ENCODE measurements at regions not wholly inside any gene's neighbourhood (a gene's known extent, or its start where the extent isn't known, plus 50 kb on each side); places are given as distances from the start of the nearest gene placed in this dataset.

DNA sequence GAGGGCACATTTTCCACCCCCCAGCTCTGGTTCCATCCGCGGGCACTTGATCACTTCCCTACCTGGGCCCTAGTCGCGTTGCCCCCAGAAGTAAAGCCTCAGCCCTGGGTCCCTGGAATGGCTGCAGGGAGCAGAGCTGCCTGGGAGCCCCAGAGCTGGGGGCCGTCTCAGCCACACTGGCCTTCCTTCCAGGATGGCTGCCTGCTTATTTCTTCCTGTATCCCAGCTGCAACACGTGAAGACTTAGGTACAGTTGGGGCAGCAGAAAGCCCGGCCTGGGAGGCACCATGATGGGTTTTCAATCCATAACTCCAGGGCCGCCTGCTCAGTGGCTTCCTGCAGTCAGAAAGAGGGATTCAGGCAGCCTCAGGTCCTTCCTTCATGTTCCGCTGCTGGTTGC is 232.3 kb downstream of the IRX2 start:
- DNase-seq = no peak
- in situ Hi-C loops (cut with HindIII; ENCODE audit: low pct_ligation_motif_present, low pct_unique_long_range_greater_than_20kb, low sequenced_read_pairs) = no loop called here

DNA sequence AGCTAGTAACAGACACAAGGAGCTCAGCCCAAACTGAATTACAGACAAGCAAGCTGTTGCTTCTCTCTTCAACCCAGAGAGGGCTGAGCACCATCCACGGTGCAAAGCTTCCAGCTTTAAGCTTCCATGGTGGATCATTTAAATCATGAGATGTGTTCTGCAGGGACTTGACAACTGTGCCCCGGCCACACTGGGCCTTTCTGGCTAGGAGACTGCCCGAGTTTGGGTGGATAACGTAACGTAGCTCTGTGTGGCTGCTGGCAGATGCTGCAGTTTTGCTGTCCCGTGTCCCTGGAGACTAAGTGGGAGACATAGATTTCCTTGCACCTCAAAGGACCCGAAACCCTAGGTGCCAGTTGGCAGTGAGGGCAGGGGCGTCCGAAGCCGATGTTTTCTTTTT is 234.0 kb downstream of the IRX2 start:
- in situ Hi-C loops (cut with HindIII; ENCODE audit: low pct_ligation_motif_present, low pct_unique_long_range_greater_than_20kb, low sequenced_read_pairs) = no loop called here
- no peak for DNase-seq

DNA sequence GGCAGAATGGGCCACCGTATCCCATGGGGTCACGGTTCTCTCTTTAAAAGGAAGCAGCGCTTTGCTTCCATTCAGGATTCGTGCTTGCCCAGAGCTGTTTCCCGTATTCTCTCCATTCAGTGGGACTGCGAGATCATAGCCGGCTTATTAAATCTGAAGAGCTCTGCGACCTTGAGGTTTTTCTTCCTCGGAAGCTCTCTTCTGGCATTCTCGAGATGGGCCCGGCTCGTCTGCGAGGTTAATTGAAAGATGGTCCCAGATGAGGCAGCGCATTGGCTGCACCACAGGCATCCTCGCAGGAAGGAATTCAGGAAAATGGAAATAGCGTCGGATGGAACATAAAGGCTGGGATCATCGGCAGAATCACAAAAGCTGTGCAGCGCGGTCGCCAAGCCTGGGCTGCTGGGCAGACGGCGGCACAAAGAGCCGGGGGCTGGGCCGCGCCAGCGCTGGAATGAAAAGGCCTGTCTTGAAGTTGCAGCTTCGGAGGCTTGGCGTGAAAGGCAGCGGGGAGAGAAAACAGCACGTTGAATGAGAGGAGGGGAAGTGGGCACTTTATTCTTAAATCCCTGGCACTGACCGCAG is 236.2 kb downstream of the IRX2 start:
- in situ Hi-C loops (cut with HindIII; ENCODE audit: low pct_ligation_motif_present, low pct_unique_long_range_greater_than_20kb, low sequenced_read_pairs) = no loop called here

DNA sequence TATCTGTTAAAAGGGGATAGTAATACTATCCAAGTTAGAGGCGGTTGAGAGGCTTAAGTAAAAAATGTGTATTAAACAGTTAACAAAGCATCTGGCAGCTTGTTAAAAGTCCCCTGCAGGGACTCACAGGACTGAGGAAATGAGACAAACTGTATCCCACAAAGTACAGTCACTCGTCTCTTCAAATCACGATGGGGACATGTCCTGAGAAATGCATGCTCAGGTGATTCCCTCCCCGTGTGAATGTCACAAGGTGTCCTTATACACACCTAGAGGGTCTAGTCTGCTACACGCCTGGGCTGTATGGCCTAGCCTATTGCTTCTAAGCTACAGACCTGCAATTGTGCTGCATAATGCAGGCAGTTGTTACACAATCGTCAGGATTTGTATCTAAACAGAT is 237.0 kb downstream of the IRX2 start:
- no peak for DNase-seq
- in situ Hi-C loops (cut with HindIII; ENCODE audit: low pct_ligation_motif_present, low pct_unique_long_range_greater_than_20kb, low sequenced_read_pairs) = no loop called here

More for the DNA sequence above, 236.2 kb downstream of the IRX2 start:
- no peak for DNase-seq

DNA sequence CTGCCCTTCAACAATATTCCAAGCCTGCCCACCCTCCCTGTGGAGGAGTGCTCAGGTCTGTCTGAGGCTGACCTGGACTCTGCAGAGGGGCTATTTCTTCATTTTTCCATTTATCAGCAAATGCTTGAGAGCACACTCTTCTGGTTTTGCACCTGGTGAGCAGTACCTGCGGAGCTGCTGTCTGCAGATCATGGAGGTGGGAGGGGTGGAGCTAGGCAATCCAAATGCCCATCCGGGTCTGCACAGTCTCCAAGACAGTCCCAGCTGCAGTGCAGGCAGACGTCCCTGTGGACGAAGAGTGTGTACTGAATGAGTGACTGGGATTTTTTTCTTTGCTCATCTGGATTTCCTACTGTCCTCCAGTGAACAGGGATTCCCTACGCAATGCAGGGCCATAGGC is 239.8 kb downstream of the IRX2 start:
- in situ Hi-C loops (cut with HindIII; ENCODE audit: low pct_ligation_motif_present, low pct_unique_long_range_greater_than_20kb, low sequenced_read_pairs) = no loop called here
- DNase-seq = no peak

DNA sequence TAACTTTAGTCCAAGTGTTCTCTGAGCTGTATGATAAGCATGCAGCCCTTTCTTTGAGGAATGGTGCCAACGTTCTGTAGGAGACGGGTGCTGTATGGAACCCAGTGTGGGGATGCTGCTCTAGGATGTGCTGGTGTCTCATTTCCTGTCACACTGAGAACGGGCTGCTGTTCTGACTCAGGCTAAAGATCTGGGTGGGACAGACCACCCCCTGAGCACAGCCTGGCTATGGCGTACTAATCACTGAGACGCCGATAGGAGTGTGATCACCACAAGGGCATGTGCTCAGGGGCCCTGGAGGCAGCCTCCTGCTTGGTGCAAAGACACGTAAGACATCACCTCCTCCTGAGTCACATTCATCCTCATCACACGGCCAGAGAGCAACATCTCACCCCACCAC is 240.4 kb downstream of the IRX2 start:
- DNase-seq = no peak
- in situ Hi-C loops (cut with HindIII; ENCODE audit: low pct_ligation_motif_present, low pct_unique_long_range_greater_than_20kb, low sequenced_read_pairs) = no loop called here

DNA sequence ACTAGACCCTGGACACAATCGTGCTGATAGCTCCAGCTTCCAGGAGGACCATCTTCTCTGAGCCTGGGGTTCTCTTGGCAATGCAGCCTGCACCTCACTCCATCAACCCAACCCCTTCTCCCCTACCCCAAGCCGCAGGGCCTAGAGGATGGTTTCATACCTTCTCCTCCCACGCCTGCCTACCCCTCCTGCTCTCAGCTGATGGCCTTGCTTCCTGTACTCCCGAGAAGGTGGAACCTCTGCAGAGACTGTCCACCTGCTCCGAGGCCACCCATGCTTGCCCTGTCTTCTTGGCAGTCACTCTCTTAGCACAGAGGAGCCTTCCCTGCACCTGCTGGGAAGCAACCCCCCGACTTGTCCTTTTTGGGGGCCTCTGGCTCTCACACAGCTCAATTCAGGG is 241.9 kb downstream of the IRX2 start:
- no peak for DNase-seq
- in situ Hi-C loops (cut with HindIII; ENCODE audit: low pct_ligation_motif_present, low pct_unique_long_range_greater_than_20kb, low sequenced_read_pairs) = no loop called here

DNA sequence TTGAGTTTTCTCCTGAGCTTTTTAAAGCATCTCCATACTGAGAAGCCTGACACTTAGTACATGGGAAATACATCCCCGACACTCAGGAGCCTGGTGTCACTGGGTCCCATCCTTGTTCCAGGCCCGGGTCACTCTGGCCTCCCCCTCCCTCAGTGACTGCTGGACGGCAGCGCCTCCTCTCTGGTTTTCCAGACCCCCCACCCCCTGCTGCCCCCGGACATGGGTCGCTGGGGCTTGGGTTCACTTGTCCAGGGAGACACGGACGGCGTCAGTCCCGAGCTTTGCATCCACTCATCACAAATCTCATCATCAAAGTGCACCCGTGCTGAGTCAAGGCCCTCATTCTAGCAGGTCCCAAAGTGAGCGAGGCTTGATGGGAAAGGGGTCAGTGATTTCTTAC is 243.0 kb downstream of the IRX2 start:
- in situ Hi-C loops (cut with HindIII; ENCODE audit: low pct_ligation_motif_present, low pct_unique_long_range_greater_than_20kb, low sequenced_read_pairs) = no loop called here
- no peak for DNase-seq

DNA sequence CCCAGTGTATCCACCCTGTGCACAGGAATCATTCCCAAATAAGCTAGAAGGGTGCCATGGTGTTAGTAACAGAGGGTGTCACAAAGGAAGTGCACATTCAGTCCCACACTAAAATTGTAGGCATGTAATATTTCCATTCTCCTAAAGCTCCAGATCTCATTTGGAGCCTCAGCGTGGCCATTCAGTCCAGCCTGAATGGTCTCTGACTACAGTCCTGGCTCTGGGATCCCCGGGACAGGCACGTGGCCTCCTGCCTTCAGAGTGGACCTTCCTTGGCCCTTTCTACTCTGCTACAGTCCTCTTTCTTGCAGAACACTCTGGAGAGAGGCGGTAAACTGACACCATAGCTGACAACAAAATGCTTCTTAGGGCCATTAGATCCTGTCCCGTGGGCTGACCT is 243.9 kb downstream of the IRX2 start:
- in situ Hi-C loops (cut with HindIII; ENCODE audit: low pct_ligation_motif_present, low pct_unique_long_range_greater_than_20kb, low sequenced_read_pairs) = no loop called here
- DNase-seq = no peak

DNA sequence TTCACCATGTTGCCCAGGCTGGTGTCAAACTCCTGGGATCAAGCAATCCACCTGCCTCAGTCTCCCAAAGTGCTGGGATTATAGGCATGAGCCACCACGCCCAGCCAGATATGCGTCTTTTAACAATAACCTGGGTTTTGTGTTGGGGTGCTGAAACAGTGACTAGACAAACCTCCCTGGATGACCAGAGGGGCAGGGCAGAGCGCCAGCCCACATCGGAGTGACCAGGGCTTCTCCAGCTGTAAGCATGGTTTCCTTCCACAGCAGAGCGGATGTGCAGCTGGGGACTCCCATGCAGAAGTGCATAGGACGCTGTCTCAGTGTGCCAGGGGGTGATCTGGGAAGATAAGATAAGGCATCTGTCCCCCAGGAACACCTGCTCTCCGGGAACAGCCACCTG is 244.9 kb downstream of the IRX2 start:
- in situ Hi-C loops (cut with HindIII; ENCODE audit: low pct_ligation_motif_present, low pct_unique_long_range_greater_than_20kb, low sequenced_read_pairs) = no loop called here
- no peak for DNase-seq

DNA sequence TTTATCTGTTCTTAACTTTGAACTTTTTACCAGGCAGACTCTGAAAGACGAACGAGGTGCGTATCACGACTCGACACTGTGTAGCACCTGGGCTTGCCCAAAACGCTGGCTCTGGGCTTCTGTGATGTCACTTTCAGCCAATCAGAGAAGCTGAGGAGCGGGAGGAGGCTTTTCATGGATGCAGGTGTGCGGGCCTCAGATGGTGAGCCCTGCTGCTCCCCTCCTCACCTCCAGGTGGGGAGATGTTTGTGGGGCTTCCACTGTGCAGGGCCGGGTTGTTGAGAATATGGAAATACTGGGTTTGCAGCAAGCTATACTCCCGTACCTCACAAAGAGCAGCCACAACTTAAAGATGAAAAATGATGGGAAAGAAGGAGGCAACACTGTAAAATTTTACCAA is 246.3 kb downstream of the IRX2 start:
- no peak for DNase-seq
- in situ Hi-C loops (cut with HindIII; ENCODE audit: low pct_ligation_motif_present, low pct_unique_long_range_greater_than_20kb, low sequenced_read_pairs) = no loop called here

DNA sequence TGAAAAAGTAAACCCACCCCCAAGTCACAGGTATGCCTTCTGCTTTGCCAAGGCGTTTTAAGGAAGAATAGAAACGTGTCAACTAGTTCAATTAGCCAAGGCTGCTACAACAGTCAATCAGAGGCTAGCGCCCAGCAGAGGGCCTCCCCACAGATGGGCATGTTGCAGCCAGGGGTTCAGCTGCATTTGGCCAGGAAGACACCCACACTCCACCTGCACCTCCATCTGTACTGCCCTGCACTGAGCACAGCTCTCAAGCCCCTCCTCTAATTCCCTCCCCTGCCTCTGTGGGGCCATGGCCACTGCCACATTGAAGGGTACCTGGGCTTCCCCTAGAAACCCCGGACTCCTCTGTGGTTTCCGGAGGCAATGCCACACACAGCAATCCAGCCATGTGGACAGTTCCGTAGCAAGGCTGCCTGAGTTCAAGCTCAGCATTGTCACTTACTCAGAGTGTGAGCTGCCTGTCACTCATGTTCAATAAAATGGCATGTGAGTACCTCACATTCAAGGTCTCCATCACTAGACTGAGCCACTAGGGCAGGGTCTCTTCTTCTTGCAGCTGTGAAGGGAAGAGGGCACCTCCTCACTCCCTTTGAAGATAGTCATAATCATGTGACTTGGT is 248.4 kb downstream of the IRX2 start:
- DNase-seq = no peak
- in situ Hi-C loops (cut with HindIII; ENCODE audit: low pct_ligation_motif_present, low pct_unique_long_range_greater_than_20kb, low sequenced_read_pairs) = no loop called here

DNA sequence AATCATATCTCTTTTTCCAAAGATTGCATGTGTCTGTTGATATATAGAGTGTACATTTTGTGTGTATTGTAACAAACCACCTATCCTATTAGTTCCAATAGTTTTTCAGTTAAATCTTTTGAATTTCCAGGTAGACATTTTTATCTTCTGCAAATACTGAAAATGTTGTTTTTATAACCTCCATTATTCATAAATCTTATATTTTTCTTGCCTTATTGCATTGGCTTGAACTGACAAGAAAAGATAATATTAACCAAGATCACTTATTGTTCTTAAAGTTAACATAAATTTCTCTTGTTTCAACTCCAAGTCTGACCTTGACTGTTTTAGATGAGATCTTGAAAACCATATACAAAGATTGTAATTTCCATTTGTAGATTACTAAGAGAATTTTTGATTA is 251.6 kb downstream of the IRX2 start:
- in situ Hi-C loops (cut with HindIII; ENCODE audit: low pct_ligation_motif_present, low pct_unique_long_range_greater_than_20kb, low sequenced_read_pairs) = no loop called here
- no peak for DNase-seq

DNA sequence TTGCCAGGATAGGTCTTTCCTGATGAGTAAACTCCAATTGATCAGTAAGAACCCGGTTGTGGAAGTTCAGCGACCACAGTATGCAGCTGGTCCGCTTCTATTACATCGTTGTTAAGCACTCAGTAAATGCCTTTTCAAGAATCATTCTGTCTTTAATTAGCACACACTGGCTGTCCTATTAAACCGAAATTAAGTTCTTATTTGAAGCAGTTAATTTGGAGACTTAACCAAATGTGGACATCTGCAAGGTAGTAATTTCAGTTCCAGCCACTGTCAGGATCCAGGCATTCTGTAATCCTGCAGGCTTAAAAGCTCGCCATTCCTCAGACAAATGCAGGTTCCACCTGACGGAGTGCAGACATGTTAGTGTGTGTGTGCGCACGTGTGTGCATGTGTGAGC is 254.6 kb downstream of the IRX2 start:
- in situ Hi-C loops (cut with HindIII; ENCODE audit: low pct_ligation_motif_present, low pct_unique_long_range_greater_than_20kb, low sequenced_read_pairs) = no loop called here
- no peak for DNase-seq

DNA sequence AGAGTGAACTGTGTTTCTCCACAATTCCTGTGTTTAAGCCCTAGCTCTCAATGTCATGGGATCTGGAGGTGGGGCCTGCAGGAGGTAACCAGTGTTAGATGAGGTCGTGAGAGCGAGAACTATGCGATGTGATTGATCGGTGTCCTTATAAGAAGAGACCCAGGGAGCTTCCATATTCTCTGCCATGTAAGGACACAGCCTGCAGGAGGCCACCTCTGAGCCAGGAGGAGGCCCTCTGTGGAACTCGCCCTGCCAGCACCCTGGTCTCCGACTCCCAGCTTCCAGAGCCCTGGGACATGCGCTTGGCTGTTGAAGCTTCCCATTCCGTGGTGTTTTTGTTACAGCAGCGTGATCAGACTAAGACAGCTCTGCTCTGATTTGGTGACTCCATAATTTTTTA is 255.4 kb downstream of the IRX2 start:
- in situ Hi-C loops (cut with HindIII; ENCODE audit: low pct_ligation_motif_present, low pct_unique_long_range_greater_than_20kb, low sequenced_read_pairs) = no loop called here
- no peak for DNase-seq

DNA sequence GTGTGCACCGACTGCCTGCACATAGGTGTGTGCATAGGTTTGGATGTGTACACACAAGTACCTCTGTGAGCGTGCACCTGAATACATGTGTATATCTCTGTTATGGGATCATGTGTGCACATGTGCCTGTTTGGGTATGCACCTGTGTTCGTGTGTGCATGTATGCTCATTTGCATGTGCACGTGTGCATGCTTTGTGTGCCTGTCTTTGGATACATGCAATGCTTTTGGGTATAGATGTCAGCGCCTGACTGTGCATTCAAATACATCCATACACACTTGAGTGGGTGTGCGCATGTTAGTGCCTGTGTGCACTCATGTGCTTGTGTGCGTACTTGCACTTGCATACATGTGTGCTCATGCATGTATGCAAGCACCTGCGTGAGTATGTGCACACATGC is 258.1 kb downstream of the IRX2 start:
- in situ Hi-C loops (cut with HindIII; ENCODE audit: low pct_ligation_motif_present, low pct_unique_long_range_greater_than_20kb, low sequenced_read_pairs) = no loop called here

DNA sequence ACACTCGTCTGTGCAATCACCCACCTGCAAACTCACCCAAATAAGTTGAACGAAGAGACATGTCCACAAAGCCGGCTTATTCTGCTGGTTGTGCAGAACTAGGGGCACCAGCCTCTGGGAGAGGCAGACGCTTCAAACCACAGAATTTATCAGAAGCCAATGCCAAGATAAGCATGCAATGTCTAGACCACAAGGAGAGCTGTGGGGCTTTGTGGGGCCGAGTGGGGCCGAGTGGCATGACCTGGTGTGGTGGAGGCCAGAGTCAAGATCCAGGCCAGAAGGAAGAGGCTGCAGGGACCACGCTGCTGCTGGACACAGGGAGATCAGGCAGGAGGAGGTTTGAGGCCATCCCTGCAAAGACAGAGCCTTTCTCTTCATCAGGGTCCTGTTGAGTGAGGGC is 259.0 kb downstream of the IRX2 start:
- in situ Hi-C loops (cut with HindIII; ENCODE audit: low pct_ligation_motif_present, low pct_unique_long_range_greater_than_20kb, low sequenced_read_pairs) = no loop called here
- DNase-seq = no peak

More for the DNA sequence above, 258.1 kb downstream of the IRX2 start:
- DNase-seq = no peak

DNA sequence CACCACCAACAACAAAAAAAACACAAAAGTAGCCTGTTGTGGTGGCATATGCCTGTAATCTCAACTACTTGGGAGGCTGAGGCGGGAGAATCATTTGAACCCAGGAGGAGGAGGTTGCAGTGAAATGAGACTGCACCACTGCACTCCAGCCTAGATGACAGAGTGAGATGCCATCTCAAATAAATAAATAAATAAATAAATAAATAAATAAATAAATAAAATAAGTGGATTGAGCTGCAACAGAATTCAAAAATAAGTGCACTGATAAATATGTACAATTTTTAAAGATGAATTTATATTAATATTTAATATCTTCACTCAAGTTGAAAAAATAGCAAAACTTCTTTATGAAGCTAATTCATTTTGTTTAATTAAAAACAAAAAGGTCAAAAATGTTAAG is 259.6 kb downstream of the IRX2 start:
- DNase-seq = no peak
- in situ Hi-C loops (cut with HindIII; ENCODE audit: low pct_ligation_motif_present, low pct_unique_long_range_greater_than_20kb, low sequenced_read_pairs) = no loop called here

DNA sequence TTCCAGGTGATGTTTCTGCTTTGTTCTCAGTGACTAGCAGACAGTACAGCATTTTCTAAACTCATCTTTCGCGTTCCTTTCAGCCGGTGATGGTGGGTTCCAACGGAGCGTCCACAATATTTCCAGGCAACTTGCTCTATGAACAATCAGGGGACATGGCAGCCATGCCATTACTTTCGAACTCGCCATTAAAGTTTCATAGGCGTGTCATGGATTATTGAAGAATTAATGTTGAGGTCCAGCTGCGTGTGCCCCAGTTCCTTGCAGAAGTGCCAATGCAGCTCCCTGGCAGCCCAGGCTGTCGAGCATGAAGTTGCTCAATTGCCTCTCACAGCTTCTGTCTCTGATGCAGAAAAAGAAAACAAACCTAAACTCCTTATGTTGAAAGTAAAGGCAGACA is 262.2 kb downstream of the IRX2 start:
- in situ Hi-C loops (cut with HindIII; ENCODE audit: low pct_ligation_motif_present, low pct_unique_long_range_greater_than_20kb, low sequenced_read_pairs) = no loop called here
- no peak for DNase-seq

DNA sequence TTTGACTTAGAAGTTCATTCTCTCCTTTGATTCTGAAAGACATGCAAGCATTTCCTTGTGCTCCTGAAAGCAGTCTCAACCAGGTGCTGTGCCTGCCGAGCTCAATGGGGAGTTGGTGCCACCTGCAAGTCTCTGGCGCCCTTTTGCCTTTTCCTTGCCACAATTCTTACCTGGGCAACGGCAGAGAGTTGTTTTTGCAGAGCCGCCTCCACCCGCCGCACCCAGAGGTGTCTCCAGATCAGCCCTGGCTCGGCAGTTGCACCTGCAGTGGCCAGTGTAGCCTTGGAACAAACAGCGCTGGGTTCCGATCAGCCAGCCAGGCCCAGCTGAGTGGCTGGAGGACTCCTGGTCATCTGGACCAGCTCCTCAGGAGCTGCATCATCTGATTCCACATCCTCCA is 262.9 kb downstream of the IRX2 start:
- in situ Hi-C loops (cut with HindIII; ENCODE audit: low pct_ligation_motif_present, low pct_unique_long_range_greater_than_20kb, low sequenced_read_pairs) = no loop called here
- no peak for DNase-seq
